AG04450 (cell line): ENCODE measurements at regions not wholly inside any gene's neighbourhood (a gene's known extent, or its start where the extent isn't known, plus 50 kb on each side); places are given as distances from the start of the nearest gene placed in this dataset.
"Not testable (repeated sequence)": the region's sequence is repeated elsewhere in the genome, so short reads cannot be mapped to it uniquely, and the experiment has no call there.

Experiments
- CTCF ChIA-PET: fragments of 300-600, 350-600 bp; formaldehyde crosslinking; extraction: SDS; loops from one replicate; lab custom pipeline; 2022; ENCODE audit warnings: antibody characterized with exemption, inconsistent platforms; lab: Charles Lee
- POLR2A ChIA-PET: fragments of 350-600 bp; formaldehyde crosslinking; extraction: SDS; loops from one replicate; lab custom pipeline; 2021; ENCODE audit warnings: antibody characterized with exemption, inconsistent platforms; lab: Yijun Ruan, JAX
- DNase-seq: peaks from one replicate; pipeline ENCODE4 v3.0.0-alpha.2; 2011; ENCODE audit warnings: low read depth, low spot score
- H3K27ac ChIP-seq: one replicate; pipeline ENCODE4 v1.5.1; 2012; ENCODE audit warnings: low read depth, low read length, control low read depth
- H3K27me3 ChIP-seq: one replicate; pipeline ENCODE4 v1.6.0; 2012; ENCODE audit warnings: low read length; ENCODE audit not compliant: control insufficient read depth, insufficient read depth
- H3K4me3 ChIP-seq: 2 replicates; pipeline ENCODE4 v1.5.1; 2011; ENCODE audit warnings: mild to moderate bottlenecking, low read depth, low read length, control low read depth
- H3K9me3 ChIP-seq: 2 replicates; pipeline ENCODE4 v1.5.1; 2012; ENCODE audit warnings: low read length; ENCODE audit not compliant: control insufficient read depth, insufficient read depth
- CTCF ChIP-seq: IDR thresholded peaks from 2 replicates; pipeline ENCODE4 v1.5.1; 2011; ENCODE audit warnings: low read depth, low read length, control low read depth, inconsistent platforms

- POLR2A ChIA-PET, result no interaction called here
- no peak for DNase-seq
- Histone ChIP-seq H3K9me3 (no peaks in the 10 kb centered on the region), H3K27me3 (no peaks in the 10 kb centered on the region), H3K4me3 (no peak overlapping the region), H3K27ac (no peak overlapping the region)
- no peak for TF ChIP-seq CTCF
- CTCF ChIA-PET, result no interaction called here
Observed at GRCh38 chr6:156197513-156197912, 579.7 kb upstream of the ARID1B start.

DNA sequence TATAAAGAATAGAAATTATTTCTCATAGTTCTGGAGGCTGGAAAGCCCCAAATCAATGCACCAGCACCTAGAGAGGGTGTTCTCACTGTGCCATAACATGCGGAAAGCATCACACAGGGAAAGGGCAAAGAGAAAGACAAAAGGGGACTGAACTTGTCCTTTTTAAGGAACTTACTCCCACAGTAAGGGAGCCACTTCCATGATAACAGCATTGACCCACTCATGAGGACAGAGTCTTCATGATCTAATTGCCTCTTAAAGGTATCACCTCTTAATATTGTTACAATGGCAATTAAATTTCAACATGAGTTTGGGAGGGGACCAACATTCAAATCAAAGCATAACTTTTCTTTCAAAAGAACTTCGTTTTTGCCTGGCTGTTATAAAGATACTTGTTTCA lies 582.2 kb upstream of the ARID1B start:
- no peak overlapping the region for H3K4me3 ChIP-seq
- H3K27me3 ChIP-seq, result no peaks in the 10 kb centered on the region
- no peaks in the 10 kb centered on the region for H3K9me3 ChIP-seq
- no peak for DNase-seq
- no peak for TF ChIP-seq CTCF
- ChIA-PET CTCF (no interaction called here), POLR2A (no interaction called here)
- no peak overlapping the region for H3K27ac ChIP-seq

DNA sequence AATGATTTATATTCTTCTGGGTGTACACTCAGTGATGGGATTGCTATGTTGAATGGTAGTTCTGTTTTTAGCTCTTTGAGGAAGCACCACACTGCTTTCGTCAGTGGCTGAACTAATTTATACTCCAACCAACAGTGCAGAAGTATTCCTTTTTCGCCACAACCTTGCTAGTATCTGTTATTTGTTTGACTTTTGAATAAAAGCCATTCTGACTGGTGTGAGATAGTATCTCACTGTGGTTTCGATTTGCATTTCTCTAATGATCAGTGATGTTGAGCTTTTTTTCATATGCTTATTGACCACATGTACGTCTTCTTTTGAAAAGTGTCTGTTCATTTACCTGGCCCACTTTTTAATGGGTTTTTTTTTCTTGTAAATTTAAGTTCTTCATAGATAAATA lies 583.8 kb upstream of the ARID1B start:
- Histone ChIP-seq H3K27me3 (no peaks in the 10 kb centered on the region), H3K9me3 (no peaks in the 10 kb centered on the region), H3K27ac (no peak overlapping the region), H3K4me3 (no peak overlapping the region)
- no peak for DNase-seq
- ChIA-PET POLR2A (no interaction called here), CTCF (no interaction called here)
- no peak for TF ChIP-seq CTCF

DNA sequence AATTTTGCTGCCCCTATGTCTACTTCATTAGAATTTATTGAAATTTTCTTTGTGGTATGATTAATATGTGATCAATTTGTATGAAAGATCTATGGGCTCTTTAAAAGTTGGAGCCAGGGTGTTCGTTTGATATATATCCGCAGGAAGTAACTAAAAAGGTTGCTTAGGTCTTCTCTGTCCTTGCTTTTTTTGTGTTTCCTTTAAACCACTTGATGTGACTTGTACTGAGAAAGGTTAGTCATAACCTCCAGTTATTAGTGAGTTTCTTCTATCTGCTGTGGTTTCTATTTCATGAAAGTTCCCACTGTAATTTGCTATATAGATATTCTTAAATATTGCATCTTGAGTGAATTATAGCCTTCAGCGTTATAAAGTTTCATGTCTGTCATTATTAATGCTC lies 585.3 kb upstream of the ARID1B start:
- no peaks in the 10 kb centered on the region for H3K27me3 ChIP-seq
- no peak overlapping the region for H3K4me3 ChIP-seq
- TF ChIP-seq CTCF, result no peak
- ChIA-PET POLR2A (no interaction called here), CTCF (no interaction called here)
- no peak for DNase-seq
- H3K9me3 ChIP-seq, result no peaks in the 10 kb centered on the region
- no peak overlapping the region for H3K27ac ChIP-seq

DNA sequence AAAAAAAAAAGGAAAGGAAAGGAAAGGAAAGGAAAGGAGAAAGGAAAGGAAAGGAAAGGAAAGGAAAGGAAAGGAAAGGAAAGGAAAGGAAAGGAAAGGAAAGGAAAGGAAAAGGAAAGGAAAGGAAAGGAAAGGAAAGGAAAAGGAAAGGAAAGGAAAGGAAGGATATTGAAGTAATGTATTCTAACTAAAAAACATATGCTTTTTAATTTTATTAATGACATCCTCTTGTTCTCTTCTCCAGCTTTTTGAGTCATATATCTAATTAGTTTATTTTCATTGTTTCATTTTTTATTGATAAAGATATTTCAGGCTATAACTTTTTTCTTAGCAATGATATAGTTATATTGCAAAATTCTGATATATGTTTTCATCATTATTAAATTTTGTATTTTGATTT lies 585.8 kb upstream of the ARID1B start:
- CTCF ChIA-PET, result interaction anchor here (0.6 kb wide), 1 partner anchor 809 kb away, joined by 3 read pairs; no protein-coding TSS in a partner anchor
- POLR2A ChIA-PET, result not testable (repeated sequence)

GRCh38 chr6:156190270-156190669 lies 586.9 kb upstream of the ARID1B start:
- DNase-seq, result no peak
- no peak for TF ChIP-seq CTCF
- ChIA-PET POLR2A (no interaction called here), CTCF (no interaction called here)
- no peaks in the 10 kb centered on the region for H3K9me3 ChIP-seq
- no peak overlapping the region for H3K4me3 ChIP-seq
- no peaks in the 10 kb centered on the region for H3K27me3 ChIP-seq
- H3K27ac ChIP-seq, result no peak overlapping the region

More for the DNA sequence above, 585.8 kb upstream of the ARID1B start:
- H3K27ac ChIP-seq, H3K4me3 ChIP-seq, H3K9me3 ChIP-seq, DNase-seq, H3K27me3 ChIP-seq: not testable (repeated sequence)
